Coronary artery (tissue), 2 donors: ENCODE measurements at regions not wholly inside any gene's neighbourhood (a gene's known extent, or its start where the extent isn't known, plus 50 kb on each side); places are given as distances from the start of the nearest gene placed in this dataset.

Experiments
- DNase-seq: peaks from one replicate; pipeline ENCODE4 v3.0.0-alpha.2; 2017; ENCODE audit warnings: low spot score
- H3K27ac ChIP-seq, 2 donors: fragments of 200-600 bp; sonication (generic); one replicate each; pipeline ENCODE4 v1.5.1; 2016 to 2019
- H3K4me3 ChIP-seq: fragments of 200-600 bp; sonication (generic); 2 replicates; pipeline ENCODE4 v1.5.1; 2016; ENCODE audit warnings: mild to moderate bottlenecking, moderate library complexity
- TF ChIP-seq, protein P1 (sequence below): fragments of 200-600 bp; sonication (generic); IDR thresholded peaks from one replicate; pipeline ENCODE4 v1.5.1; 2019; ENCODE audit warnings: antibody characterized with exemption

DNA sequence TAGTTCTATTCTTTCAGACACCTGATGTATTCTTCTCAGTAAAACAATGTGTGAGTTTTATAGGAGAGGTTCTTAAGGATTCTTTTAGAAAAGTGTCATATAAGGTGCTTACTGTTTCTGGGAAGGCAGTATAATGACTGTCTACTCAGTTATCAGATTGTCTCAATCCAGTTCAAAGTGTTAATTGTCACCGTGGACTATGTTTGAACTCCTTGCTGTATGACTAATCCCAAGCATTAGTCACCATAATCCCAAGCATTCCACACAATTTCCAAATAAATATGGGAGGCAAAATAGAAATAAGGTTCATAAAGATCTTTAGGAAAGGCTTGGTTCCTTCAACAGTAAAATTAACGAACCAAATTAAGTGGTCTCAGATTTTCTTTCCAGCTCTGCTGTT lies 342.1 kb upstream of the NR5A2 start:
- H3K27ac ChIP-seq, result no peak overlapping the region
- TF ChIP-seq, protein P1, sequence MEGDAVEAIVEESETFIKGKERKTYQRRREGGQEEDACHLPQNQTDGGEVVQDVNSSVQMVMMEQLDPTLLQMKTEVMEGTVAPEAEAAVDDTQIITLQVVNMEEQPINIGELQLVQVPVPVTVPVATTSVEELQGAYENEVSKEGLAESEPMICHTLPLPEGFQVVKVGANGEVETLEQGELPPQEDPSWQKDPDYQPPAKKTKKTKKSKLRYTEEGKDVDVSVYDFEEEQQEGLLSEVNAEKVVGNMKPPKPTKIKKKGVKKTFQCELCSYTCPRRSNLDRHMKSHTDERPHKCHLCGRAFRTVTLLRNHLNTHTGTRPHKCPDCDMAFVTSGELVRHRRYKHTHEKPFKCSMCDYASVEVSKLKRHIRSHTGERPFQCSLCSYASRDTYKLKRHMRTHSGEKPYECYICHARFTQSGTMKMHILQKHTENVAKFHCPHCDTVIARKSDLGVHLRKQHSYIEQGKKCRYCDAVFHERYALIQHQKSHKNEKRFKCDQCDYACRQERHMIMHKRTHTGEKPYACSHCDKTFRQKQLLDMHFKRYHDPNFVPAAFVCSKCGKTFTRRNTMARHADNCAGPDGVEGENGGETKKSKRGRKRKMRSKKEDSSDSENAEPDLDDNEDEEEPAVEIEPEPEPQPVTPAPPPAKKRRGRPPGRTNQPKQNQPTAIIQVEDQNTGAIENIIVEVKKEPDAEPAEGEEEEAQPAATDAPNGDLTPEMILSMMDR, result no peak
- DNase-seq, result no peak
- H3K4me3 ChIP-seq, result no peak overlapping the region

DNA sequence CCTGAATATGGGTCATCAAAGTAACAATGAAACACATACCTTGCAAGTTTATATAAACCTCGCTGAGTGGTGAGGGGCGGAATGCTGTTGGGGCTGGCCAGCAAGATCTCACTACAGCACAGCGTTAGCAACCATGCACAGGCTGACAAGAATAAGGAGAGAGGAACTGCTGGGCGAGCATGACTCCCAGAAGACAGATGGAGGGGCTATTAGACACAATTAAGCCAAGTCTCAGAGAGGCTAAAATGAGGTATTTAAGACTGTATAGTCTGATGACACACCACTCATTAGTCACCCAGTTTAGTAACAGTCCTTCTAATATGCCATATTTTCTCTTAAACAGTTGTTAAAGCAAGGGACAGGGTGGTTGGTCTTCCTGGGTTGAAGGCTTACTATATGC lies 340.2 kb upstream of the NR5A2 start:
- DNase-seq, result no peak
- Histone ChIP-seq H3K27ac (no peak overlapping the region), H3K4me3 (no peak overlapping the region)
- TF ChIP-seq, protein P1, result no peak

DNA sequence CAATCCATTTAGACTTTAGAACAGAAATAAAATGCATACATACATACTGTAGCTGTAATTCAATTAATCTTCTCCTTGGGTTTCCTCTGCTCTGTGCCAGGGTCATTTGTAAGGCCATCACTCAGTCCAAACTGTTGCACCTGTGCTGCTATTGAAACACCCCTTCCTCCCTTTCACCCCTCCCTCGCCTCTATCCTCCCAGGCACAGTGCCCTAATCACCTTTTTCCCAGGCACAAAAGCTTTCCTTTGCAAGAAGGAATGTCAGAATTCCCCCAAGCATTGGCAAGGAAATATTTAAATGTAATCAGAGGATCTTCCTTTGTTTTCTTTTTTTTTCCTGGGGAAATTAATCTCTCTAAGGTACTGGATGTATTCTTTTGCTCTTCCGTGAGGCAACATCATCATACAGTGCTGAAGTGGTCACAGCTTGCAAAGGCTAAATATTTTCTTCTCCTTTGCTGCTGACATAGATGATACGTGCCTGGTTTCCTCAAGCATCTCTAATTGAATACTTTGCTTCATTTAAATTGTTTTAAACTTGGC lies 339.3 kb upstream of the NR5A2 start:
- no peak for DNase-seq
- TF ChIP-seq, protein P1, result no peak
- H3K27ac ChIP-seq, result no peak overlapping the region
- H3K4me3 ChIP-seq, result no peak overlapping the region

DNA sequence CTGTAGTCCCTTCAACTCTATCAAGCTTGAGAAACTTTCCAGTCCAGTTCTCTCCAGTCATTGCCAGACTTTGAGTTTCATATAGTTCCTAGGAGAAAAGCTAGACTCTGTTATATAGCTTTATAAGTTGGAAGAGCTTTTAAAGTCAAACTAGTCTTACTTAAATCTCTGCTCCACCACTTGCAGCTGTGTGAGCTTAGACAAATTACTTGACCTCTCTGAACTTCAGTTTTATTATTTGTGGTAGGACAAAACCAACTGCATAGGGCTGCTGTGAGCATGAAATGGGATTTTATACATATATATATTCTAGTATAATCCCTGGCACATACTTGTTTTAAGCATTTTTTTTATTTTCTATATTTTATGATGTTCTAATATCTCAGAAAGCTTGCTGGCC lies 338.7 kb upstream of the NR5A2 start:
- H3K4me3 ChIP-seq, result no peak overlapping the region
- no peak overlapping the region for H3K27ac ChIP-seq
- DNase-seq, result no peak
- TF ChIP-seq, protein P1, result no peak

DNA sequence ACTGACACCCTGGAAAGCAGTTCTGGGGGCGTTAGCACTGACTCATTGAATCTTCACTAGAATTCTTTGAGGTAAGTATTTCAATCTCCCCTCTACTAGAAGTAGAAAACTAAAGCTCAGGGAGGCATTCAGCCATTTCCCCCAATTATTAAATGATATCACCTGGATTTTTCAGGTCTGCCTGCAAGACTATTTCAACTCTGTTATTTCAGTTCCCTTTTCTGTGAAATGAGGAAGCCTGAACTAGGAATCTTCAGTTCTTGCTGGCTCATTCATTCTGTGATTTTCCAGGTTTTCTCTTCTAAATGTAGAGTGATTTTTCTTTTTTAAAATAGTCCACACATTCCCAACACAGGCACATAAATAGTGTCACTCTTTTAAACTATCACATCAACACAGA lies 337.0 kb upstream of the NR5A2 start:
- Histone ChIP-seq H3K27ac (no peak overlapping the region), H3K4me3 (no peak overlapping the region)
- DNase-seq, result no peak
- TF ChIP-seq, protein P1, result no peak

DNA sequence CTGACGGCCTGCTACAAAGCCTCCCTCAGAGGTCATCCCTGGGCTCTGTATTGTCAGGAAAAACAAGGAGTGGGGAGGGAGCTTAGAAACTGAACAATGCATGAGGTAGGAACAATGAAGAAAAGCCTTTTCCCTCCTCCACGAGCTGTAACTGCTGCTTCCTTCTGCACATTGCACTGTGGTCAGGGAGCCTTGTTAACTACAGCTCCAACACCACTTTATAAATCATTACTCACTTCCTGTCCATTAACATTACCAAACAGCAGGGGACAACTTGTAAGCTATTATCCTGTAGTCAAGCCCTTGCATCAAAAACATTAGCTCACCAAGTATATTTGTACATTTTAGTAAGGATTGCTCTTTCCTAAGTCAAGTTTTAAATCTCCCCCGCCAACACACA lies 336.0 kb upstream of the NR5A2 start:
- Histone ChIP-seq H3K4me3 (no peak overlapping the region), H3K27ac (no peak overlapping the region)
- TF ChIP-seq, protein P1, result no peak
- DNase-seq, result no peak

DNA sequence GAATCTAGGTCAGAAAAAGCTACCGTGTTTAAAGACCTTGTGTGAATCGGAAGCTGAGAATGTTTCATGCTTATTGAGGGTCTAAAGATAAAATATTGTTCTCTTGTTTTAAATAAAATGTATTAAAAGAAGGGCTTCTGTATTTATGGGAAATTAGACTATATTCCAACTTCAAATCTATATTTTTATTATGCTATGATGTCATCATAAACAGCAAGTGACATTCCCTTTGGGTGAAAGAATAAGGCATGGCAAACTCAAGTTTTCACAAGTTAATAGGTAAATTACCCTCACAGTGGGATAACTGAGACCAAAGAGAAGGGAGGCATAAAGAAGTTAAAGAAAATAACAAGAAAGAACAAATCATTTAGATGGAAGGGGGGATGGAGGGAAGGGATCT lies 333.8 kb upstream of the NR5A2 start:
- no peak overlapping the region for H3K27ac ChIP-seq
- TF ChIP-seq, protein P1, result no peak
- DNase-seq, result no peak
- no peak overlapping the region for H3K4me3 ChIP-seq
